ENCODE measurements at regions not wholly inside any gene's neighbourhood (a gene's known extent, or its start where the extent isn't known, plus 50 kb on each side); places are given as distances from the start of the nearest gene placed in this dataset.

GRCh38 chr10:43012578-43012977, 64.3 kb upstream of the RET start:
- DNase-seq, result no peak

- no peak for DNase-seq
Observed at GRCh38 chr10:43013065-43013464, 63.8 kb upstream of the RET start.

- DNase-seq, result no peak
Observed at GRCh38 chr10:43024524-43024923, 52.3 kb upstream of the RET start.

- DNase-seq, result no peak
Observed at GRCh38 chr10:43024942-43025700, 51.7 kb upstream of the RET start.

- no peak for DNase-seq
Observed at GRCh38 chr10:43026039-43026973, 50.6 kb upstream of the RET start.

Measured in NCI-H2171 treated with DMSO at 0.1 percent for 48 hours (cell line).